HepG2 (cell line): ENCODE measurements at regions not wholly inside any gene's neighbourhood (a gene's known extent, or its start where the extent isn't known, plus 50 kb on each side); places are given as distances from the start of the nearest gene placed in this dataset.

Experiments
- ARID3A ChIP-seq: IDR thresholded peaks from 2 replicates; pipeline ENCODE4 v1.6.1; 2012; ENCODE audit warnings: low read depth, low read length, improper control_type of control experiment
- ARID5B ChIP-seq: IDR thresholded peaks from 2 replicates; pipeline ENCODE4 v1.4.0; 2020; ENCODE audit warnings: mild to moderate bottlenecking, missing genetic modification reagents
- ELF1 ChIP-seq: sonication (generic); formaldehyde crosslinking; IDR thresholded peaks from 2 replicates; pipeline ENCODE4 v1.4.0; 2020; ENCODE audit warnings: missing genetic modification reagents
- ELF3 ChIP-seq: IDR thresholded peaks from 2 replicates; pipeline ENCODE4 v1.6.1; 2016; ENCODE audit warnings: missing genetic modification reagents, missing compliant biosample characterization
- FOXA3 ChIP-seq: IDR thresholded peaks from 2 replicates; pipeline ENCODE4 v1.6.1; 2016; ENCODE audit warnings: missing genetic modification reagents, missing compliant biosample characterization
- GATAD2A ChIP-seq: IDR thresholded peaks from 2 replicates; pipeline ENCODE4 v1.6.1; 2016
- GMEB2 ChIP-seq: IDR thresholded peaks from 2 replicates; pipeline ENCODE4 v1.6.1; 2016; ENCODE audit warnings: missing biosample characterization, missing genetic modification reagents, low read depth
- IRF2 ChIP-seq: IDR thresholded peaks from 2 replicates; pipeline ENCODE4 v1.6.1; 2018; ENCODE audit warnings: missing genetic modification reagents, missing compliant biosample characterization
- JDP2 ChIP-seq: sonication (generic); formaldehyde crosslinking; IDR thresholded peaks from 2 replicates; pipeline ENCODE4 v1.8.1; 2022; ENCODE audit warnings: missing genetic modification reagents, borderline replicate concordance
- MIXL1 ChIP-seq: IDR thresholded peaks from 2 replicates; pipeline ENCODE4 v1.6.1; 2016
- PATZ1 ChIP-seq: sonication (generic); formaldehyde crosslinking; IDR thresholded peaks from 2 replicates; pipeline ENCODE4 v1.4.0; 2020; ENCODE audit warnings: missing genetic modification reagents
- RXRB ChIP-seq: IDR thresholded peaks from 2 replicates; pipeline ENCODE4 v1.6.1; 2016; ENCODE audit warnings: borderline replicate concordance, missing genetic modification reagents, missing compliant biosample characterization
- TBX2 ChIP-seq: sonication (generic); formaldehyde crosslinking; IDR thresholded peaks from 2 replicates; pipeline ENCODE4 v1.5.0; 2020; ENCODE audit warnings: missing genetic modification reagents, mild to moderate bottlenecking, borderline replicate concordance
- ZMYM4 ChIP-seq: sonication (generic); formaldehyde crosslinking; IDR thresholded peaks from 2 replicates; pipeline ENCODE4 v1.8.1; 2023; ENCODE audit warnings: mild to moderate bottlenecking, missing genetic modification reagents
- ZNF281 ChIP-seq: sonication (generic); formaldehyde crosslinking; IDR thresholded peaks from 2 replicates; pipeline ENCODE4 v1.4.0; 2020; ENCODE audit warnings: missing genetic modification reagents, borderline replicate concordance
- ZNF382 ChIP-seq: sonication (generic); formaldehyde crosslinking; IDR thresholded peaks from 2 replicates; pipeline ENCODE4 v1.5.0; 2020; ENCODE audit warnings: missing genetic modification reagents, mild to moderate bottlenecking, borderline replicate concordance
- ZNF510 ChIP-seq: sonication (generic); formaldehyde crosslinking; IDR thresholded peaks from 2 replicates; pipeline ENCODE4 v1.4.0; 2020; ENCODE audit warnings: low read depth, mild to moderate bottlenecking, missing genetic modification reagents
- ZNF614 ChIP-seq: IDR thresholded peaks from 2 replicates; pipeline ENCODE4 v1.6.1; 2018; ENCODE audit warnings: missing biosample characterization, missing genetic modification reagents, inconsistent platforms, borderline replicate concordance
- ZNF644 ChIP-seq: IDR thresholded peaks from 2 replicates; pipeline ENCODE4 v1.6.1; 2016; ENCODE audit warnings: low read depth
- ZNF772 ChIP-seq: sonication (generic); formaldehyde crosslinking; IDR thresholded peaks from 2 replicates; pipeline ENCODE4 v1.5.0; 2020; ENCODE audit warnings: mild to moderate bottlenecking, missing genetic modification reagents

- TF ChIP-seq JDP2 (CRISPR knock-in tag) (no peak), ZNF510 (no peak), PATZ1 (CRISPR knock-in tag) (no peak), GMEB2 (no peak), ZMYM4 (CRISPR knock-in tag) (peak; percentile 61), ELF3 (peak; percentile 62; the same call in 1 of the 2 replicates), IRF2 (CRISPR knock-in tag) (peak; percentile 17; the same call in 1 of the 2 replicates), ZNF614 (0 out of 2 replicates have a peak, but pooled peaks have one; percentile 47), RXRB (CRISPR knock-in tag) (peak; percentile 73; the same call in 1 of the 2 replicates), ZNF644 (CRISPR knock-in tag) (peak; percentile 84), ZNF281 (CRISPR knock-in tag) (peak; percentile 16; the same call in 1 of the 2 replicates), ARID5B (CRISPR knock-in tag) (peak; percentile 62), FOXA3 (CRISPR knock-in tag) (peak; percentile 35), ARID3A (0 out of 2 replicates have a peak, but pooled peaks have one; percentile 20), ZNF382 (CRISPR knock-in tag) (no peak), GATAD2A (CRISPR knock-in tag) (0 out of 2 replicates have a peak, but pooled peaks have one; percentile 23), ZNF772 (CRISPR knock-in tag) (no peak), TBX2 (peak; percentile 38; the same call in 1 of the 2 replicates), ELF1 (peak; percentile 52), MIXL1 (CRISPR knock-in tag) (peak; percentile 93)
Measured at GRCh38 chr1:87720561-87720960, 391.9 kb downstream of the LMO4 start (continued).
